ENCODE measurements at regions not wholly inside any gene's neighbourhood (a gene's known extent, or its start where the extent isn't known, plus 50 kb on each side); places are given as distances from the start of the nearest gene placed in this dataset.

GRCh38 chr13:70388935-70389334 is 280.7 kb upstream of the KLHL1 start:
- Histone ChIP-seq H3K4me1 (no peaks in the 10 kb centered on the region), H3K27me3 (ENCODE audit: low read depth) (no peaks in the 10 kb centered on the region), H3K36me3 (no peaks in the 10 kb centered on the region), H3K9me3 (no peaks in the 10 kb centered on the region), H3K27ac (no peak overlapping the region), H3K4me3 (no peak overlapping the region)
- ATAC-seq: no peak
- TF ChIP-seq CTCF (IDR thresholded peaks at IDR 0.05): no peak
- DNase-seq: no peak
- intact Hi-C loops (cut with DNase I): no loop called here

- no peak overlapping the region for H3K27ac ChIP-seq
- intact Hi-C loops (cut with DNase I): no loop called here
- DNase-seq (peak; percentile 27), ATAC-seq (peak in 1 of 2 donors; percentile 9)
- no peaks in the 10 kb centered on the region for H3K9me3 ChIP-seq
- no peak for TF ChIP-seq CTCF (IDR thresholded peaks at IDR 0.05)
- H3K4me1 ChIP-seq: no peaks in the 10 kb centered on the region
- H3K4me3 ChIP-seq: no peak overlapping the region
- H3K27me3 ChIP-seq (ENCODE audit: low read depth): no peaks in the 10 kb centered on the region
- H3K36me3 ChIP-seq: no peaks in the 10 kb centered on the region
Observed at GRCh38 chr13:70386919-70387318, 278.7 kb upstream of the KLHL1 start.

GRCh38 chr13:70385852-70386251 is 277.6 kb upstream of the KLHL1 start:
- TF ChIP-seq CTCF (IDR thresholded peaks at IDR 0.05): no peak
- no peak for DNase-seq
- H3K36me3 ChIP-seq: no peaks in the 10 kb centered on the region
- H3K9me3 ChIP-seq: no peaks in the 10 kb centered on the region
- ATAC-seq: peak in 1 of 2 donors; percentile 51
- no peaks in the 10 kb centered on the region for H3K27me3 ChIP-seq (ENCODE audit: low read depth)
- H3K4me1 ChIP-seq: no peaks in the 10 kb centered on the region
- H3K27ac ChIP-seq: no peak overlapping the region
- intact Hi-C loops (cut with DNase I): no loop called here
- H3K4me3 ChIP-seq: no peak overlapping the region

GRCh38 chr13:70384156-70384555 is 275.9 kb upstream of the KLHL1 start:
- intact Hi-C loops (cut with DNase I): no loop called here
- Histone ChIP-seq H3K9me3 (no peaks in the 10 kb centered on the region), H3K27ac (no peak overlapping the region), H3K4me3 (no peak overlapping the region), H3K27me3 (ENCODE audit: low read depth) (no peaks in the 10 kb centered on the region), H3K36me3 (no peaks in the 10 kb centered on the region), H3K4me1 (no peaks in the 10 kb centered on the region)
- DNase-seq: no peak
- TF ChIP-seq CTCF (IDR thresholded peaks at IDR 0.05): no peak
- ATAC-seq: no peak

GRCh38 chr13:70380809-70381208 is 272.6 kb upstream of the KLHL1 start:
- intact Hi-C loops (cut with DNase I): no loop called here
- no peak for TF ChIP-seq CTCF (IDR thresholded peaks at IDR 0.05)
- Histone ChIP-seq H3K4me1 (no peaks in the 10 kb centered on the region), H3K27me3 (ENCODE audit: low read depth) (no peaks in the 10 kb centered on the region), H3K27ac (no peak overlapping the region), H3K36me3 (no peaks in the 10 kb centered on the region), H3K9me3 (no peaks in the 10 kb centered on the region), H3K4me3 (no peak overlapping the region)
- ATAC-seq (no peak), DNase-seq (no peak)

- H3K4me3 ChIP-seq: no peak overlapping the region
- no peaks in the 10 kb centered on the region for H3K36me3 ChIP-seq
- intact Hi-C loops (cut with DNase I): no loop called here
- no peaks in the 10 kb centered on the region for H3K9me3 ChIP-seq
- DNase-seq (no peak), ATAC-seq (no peak)
- no peaks in the 10 kb centered on the region for H3K4me1 ChIP-seq
- H3K27ac ChIP-seq: no peak overlapping the region
- no peaks in the 10 kb centered on the region for H3K27me3 ChIP-seq (ENCODE audit: low read depth)
- TF ChIP-seq CTCF (IDR thresholded peaks at IDR 0.05): no peak
Observed at GRCh38 chr13:70375718-70376117, 267.5 kb upstream of the KLHL1 start.
